K562 (cell line): ENCODE measurements at regions not wholly inside any gene's neighbourhood (a gene's known extent, or its start where the extent isn't known, plus 50 kb on each side); places are given as distances from the start of the nearest gene placed in this dataset.

Source experiments
- ATAC-seq: fragments of 200-7000 bp; cut with Tn5 transposase; 3 replicates; pipeline ENCODE4 v1.9.1; 2020; ENCODE audit warnings: moderate library complexity
- BruUV-seq: library from RNA; stranded (reverse); fragments of 400-500 nt; replicated peaks from 2 replicates; lab custom pipeline; 2021; lab: Mats Ljungman, UMichigan
- CTCF ChIA-PET: fragments of 300-600 bp; formaldehyde crosslinking; extraction: SDS; loops from one replicate; lab custom pipeline; 2021; ENCODE audit warnings: low intra/inter-chr PET ratio; lab: Yijun Ruan, JAX
- POLR2A ChIA-PET: fragments of 300-600, 350-650 bp; sonication (Branson Sonifier 250); formaldehyde crosslinking; extraction: SDS; loops from one replicate; lab custom pipeline; 2021; ENCODE audit warnings: antibody characterized with exemption, inconsistent platforms; lab: Yijun Ruan, JAX
- DNase-seq, 4 experiments: peaks; one replicate each; pipeline versions ENCODE4 v3.0.0 to v3.0.0-alpha.2; 2011 to 2018; ENCODE audit warnings: low spot score in 3 of 4, mixed read lengths in 3 of 4; ENCODE audit errors: extremely low read depth in 1 of 4
- FAIRE-seq: peaks from 2 replicates; lab custom pipeline; 2011; peaks lifted over from hg19 to GRCh38; lab: Jason Lieb, UNC
- H2AFZ ChIP-seq: 2 replicates; pipeline ENCODE4 v1.6.0; 2011; ENCODE audit warnings: low read depth, low read length, control low read depth, inconsistent platforms
- H3K27ac ChIP-seq: fragments of 200-600 bp; 3 replicates; pipeline ENCODE4 v1.8.0; 2011; ENCODE audit warnings: low read depth, mild to moderate bottlenecking, control low read depth, inconsistent platforms, low read length, moderate library complexity, mixed read lengths; ENCODE audit errors: extremely low read depth
- H3K27me3 ChIP-seq, 2 experiments: fragments of 300-600 bp in 1 of 2; 2 replicates in 1 of 2; 3 replicates in 1 of 2; pipeline versions ENCODE4 v1.6.0 to v1.8.0; 2011; ENCODE audit warnings: inconsistent platforms in 2 of 2, low read length in 2 of 2, mild to moderate bottlenecking in 1 of 2, mixed read lengths in 1 of 2, moderate library complexity in 1 of 2; ENCODE audit not compliant: control insufficient read depth in 2 of 2, insufficient read depth in 2 of 2
- H3K36me3 ChIP-seq: fragments of 300-600 bp; 3 replicates; pipeline ENCODE4 v1.8.0; 2011; ENCODE audit warnings: mild to moderate bottlenecking, low read length, inconsistent platforms; ENCODE audit not compliant: control insufficient read depth, insufficient read depth
- H3K4me1 ChIP-seq, 2 experiments: fragments of 200-600 bp in 1 of 2; replicated peaks in 1 of 2; 2 replicates in 1 of 2; 3 replicates in 1 of 2; pipeline versions ENCODE4 v1.5.1 to v1.8.0; 2011; ENCODE audit warnings: inconsistent platforms in 2 of 2, low read length in 2 of 2, mild to moderate bottlenecking in 1 of 2, mixed read lengths in 1 of 2, moderate library complexity in 1 of 2; ENCODE audit not compliant: control insufficient read depth in 2 of 2, insufficient read depth in 2 of 2
- H3K4me2 ChIP-seq: 2 replicates; pipeline ENCODE4 v1.6.1; 2011; ENCODE audit warnings: low read length, control low read depth, inconsistent platforms, mixed read lengths; ENCODE audit not compliant: insufficient read depth
- H3K4me3 ChIP-seq: fragments of 200-600 bp; sonication (generic), shearing (Covaris generic); 2 replicates; pipeline ENCODE4 v1.5.1; 2016; ENCODE audit warnings: control low read depth, inconsistent platforms
- H3K79me2 ChIP-seq: fragments of 200-600 bp; 3 replicates; pipeline ENCODE4 v1.8.0; 2011; ENCODE audit warnings: low read length, inconsistent platforms; ENCODE audit not compliant: control insufficient read depth, insufficient read depth
- H3K9ac ChIP-seq, 2 experiments: 2 replicates each; pipeline versions ENCODE4 v1.6.0 to v1.6.1; 2011; ENCODE audit warnings: low read depth in 2 of 2, low read length in 2 of 2, control low read depth in 1 of 2, inconsistent platforms in 1 of 2, mild to moderate bottlenecking in 1 of 2, mixed read lengths in 1 of 2; ENCODE audit not compliant: insufficient read depth in 1 of 2
- H3K9me1 ChIP-seq: one replicate; pipeline ENCODE4 v1.6.0; 2011; ENCODE audit warnings: inconsistent platforms, mild to moderate bottlenecking, low read length, moderate library complexity; ENCODE audit not compliant: control insufficient read depth, insufficient read depth
- H3K9me3 ChIP-seq: replicated peaks from 2 replicates; pipeline ENCODE4 v1.5.1; 2011; ENCODE audit warnings: low read depth, low read length, inconsistent platforms; ENCODE audit not compliant: control insufficient read depth, insufficient read depth
- H4K20me1 ChIP-seq: replicated peaks from 2 replicates; pipeline ENCODE4 v1.6.1; 2011; ENCODE audit warnings: low read length, inconsistent platforms, mixed read lengths; ENCODE audit not compliant: control insufficient read depth, insufficient read depth
- ARHGAP35 ChIP-seq: fragments of 450-650 bp; IDR thresholded peaks from 2 replicates; pipeline ENCODE4 v1.6.1; 2018; ENCODE audit not compliant: partially characterized antibody
- BCOR ChIP-seq: fragments of 450-650 bp; IDR thresholded peaks from 2 replicates; pipeline ENCODE4 v1.6.1; 2016
- ETV1 ChIP-seq: fragments of 450-650 bp; conservative IDR thresholded peaks from 2 replicates; pipeline ENCODE4 v1.6.1; 2016; ENCODE audit warnings: missing genetic modification characterization, control low read depth, low read depth, missing compliant biosample characterization
- JUN ChIP-seq, 2 experiments: sonication (generic) in 1 of 2; formaldehyde crosslinking in 1 of 2; IDR thresholded peaks; 2 replicates each; pipeline versions ENCODE4 v1.6.1 to v1.8.0; 2012 to 2022; ENCODE audit warnings: borderline replicate concordance in 2 of 2, mild to moderate bottlenecking in 2 of 2, improper control_type of control experiment in 1 of 2, low read depth in 1 of 2, low read length in 1 of 2, missing genetic modification reagents in 1 of 2
- MTA3 ChIP-seq: fragments of 450-650 bp; formaldehyde crosslinking; IDR thresholded peaks from 2 replicates; pipeline ENCODE4 v1.6.1; 2017; ENCODE audit warnings: mild to moderate bottlenecking, borderline replicate concordance
- NFIX ChIP-seq: fragments of 250-450 bp; sonication (Bioruptor Pico); IDR thresholded peaks from 2 replicates; pipeline ENCODE4 v1.4.0; 2020; ENCODE audit warnings: low read depth, mild to moderate bottlenecking, moderate library complexity
- PHF20 ChIP-seq: fragments of 450-650 bp; IDR thresholded peaks from 2 replicates; pipeline ENCODE4 v1.6.1; 2018; ENCODE audit not compliant: partially characterized antibody
- POLR3A ChIP-seq: IDR thresholded peaks from 2 replicates; pipeline ENCODE4 v1.6.1; 2011; ENCODE audit warnings: borderline replicate concordance, mild to moderate bottlenecking, moderate library complexity; ENCODE audit not compliant: insufficient read length, insufficient read depth; ENCODE audit errors: extremely low read depth
- PURB ChIP-seq: sonication (generic); formaldehyde crosslinking; IDR thresholded peaks from 2 replicates; pipeline ENCODE4 v1.9.0; 2021; ENCODE audit warnings: low read depth, mild to moderate bottlenecking, missing genetic modification reagents
- SRF ChIP-seq, 2 experiments: fragments of 250-450, 450-650 bp in 1 of 2; sonication (Bioruptor Pico) in 1 of 2; sonication (generic) in 1 of 2; formaldehyde crosslinking; IDR thresholded peaks; 2 replicates each; pipeline versions ENCODE4 v1.5.0 to v1.5.1; 2020 to 2022; ENCODE audit warnings: mild to moderate bottlenecking in 1 of 2, missing genetic modification reagents in 1 of 2
- ZNF785 ChIP-seq: fragments of 250-450 bp; sonication (Bioruptor Pico); IDR thresholded peaks from 2 replicates; pipeline ENCODE4 v1.4.0; 2020; ENCODE audit warnings: mild to moderate bottlenecking
- WGBS: fragments of 100-300 bp; shearing (Covaris generic); methylation state at CpG from one replicate; pipeline ENCODE4 v1.1.6; 2016; ENCODE audit warnings: low coverage, mixed read lengths; ENCODE audit not compliant: insufficient coverage; ENCODE audit errors: missing lambda C conversion rate; 5-methylcytosine and 5-hydroxymethylcytosine counted together
- in situ Hi-C: fragments of 300-500 bp; cut with MboI; formaldehyde crosslinking; loops from 4 replicates; pipeline ENCODE4 v1.15.0; 2018; ENCODE audit warnings: inconsistent platforms, mixed read lengths
- intact Hi-C: fragments of 100-400 bp; cut with micrococcal nuclease; formaldehyde crosslinking; loops from 2 replicates; pipeline ENCODE4 v1.14.2; 2022
- TF ChIP-seq, protein P1 (sequence below): sonication (generic); formaldehyde crosslinking; IDR thresholded peaks from 2 replicates; pipeline ENCODE4 v1.8.1; 2022; ENCODE audit warnings: missing genetic modification reagents
- TF ChIP-seq, protein P2 (sequence below), 2 experiments: fragments of 450-650 bp; IDR thresholded peaks; 2 replicates each; pipeline ENCODE4 v1.6.1; 2016
- TF ChIP-seq, protein P3 (sequence below): fragments of 250-450 bp; sonication (Bioruptor Pico); IDR thresholded peaks from 2 replicates; pipeline ENCODE4 v1.6.1; 2021; ENCODE audit warnings: mild to moderate bottlenecking
- TF ChIP-seq, protein P4 (sequence below): fragments of 150-350 bp; conservative IDR thresholded peaks from 2 replicates; pipeline ENCODE4 v1.6.1; 2014; ENCODE audit warnings: low read length

DNA sequence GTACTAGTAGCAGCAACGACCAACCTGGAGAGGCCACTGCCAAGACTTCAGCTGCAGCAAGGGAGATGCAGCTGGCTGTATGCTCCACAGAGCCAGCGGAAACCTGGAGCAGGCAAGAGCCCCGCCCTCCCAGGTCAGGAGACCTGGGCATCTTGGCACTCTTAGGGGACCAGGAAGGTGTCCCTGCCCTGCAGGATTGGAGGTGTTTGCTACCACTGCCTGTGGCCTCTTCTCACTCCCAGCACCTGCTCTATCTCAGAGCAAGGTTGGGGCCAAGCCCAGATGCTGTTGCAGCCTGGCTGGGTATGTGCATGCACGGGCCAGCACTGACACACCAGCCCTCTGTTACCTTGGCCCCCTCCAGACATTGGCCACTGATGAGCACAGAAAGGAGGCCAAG is 1512.8 kb downstream of the REEP3 start:
- FAIRE-seq (no peak), DNase-seq (no peak), ATAC-seq (no peak)
- peaks cover 2% of the 10 kb centered on the region; the same call in 1 of the 2 replicates for H3K9me3 ChIP-seq
- ChIA-PET POLR2A (no interaction called here), CTCF (no interaction called here)
- no peak for TF ChIP-seq PURB (CRISPR knock-in tag)
- TF ChIP-seq BCOR, result no peak
- TF ChIP-seq, protein P1, sequence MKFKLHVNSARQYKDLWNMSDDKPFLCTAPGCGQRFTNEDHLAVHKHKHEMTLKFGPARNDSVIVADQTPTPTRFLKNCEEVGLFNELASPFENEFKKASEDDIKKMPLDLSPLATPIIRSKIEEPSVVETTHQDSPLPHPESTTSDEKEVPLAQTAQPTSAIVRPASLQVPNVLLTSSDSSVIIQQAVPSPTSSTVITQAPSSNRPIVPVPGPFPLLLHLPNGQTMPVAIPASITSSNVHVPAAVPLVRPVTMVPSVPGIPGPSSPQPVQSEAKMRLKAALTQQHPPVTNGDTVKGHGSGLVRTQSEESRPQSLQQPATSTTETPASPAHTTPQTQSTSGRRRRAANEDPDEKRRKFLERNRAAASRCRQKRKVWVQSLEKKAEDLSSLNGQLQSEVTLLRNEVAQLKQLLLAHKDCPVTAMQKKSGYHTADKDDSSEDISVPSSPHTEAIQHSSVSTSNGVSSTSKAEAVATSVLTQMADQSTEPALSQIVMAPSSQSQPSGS (CRISPR knock-in tag), result no peak
- TF ChIP-seq, protein P2, sequence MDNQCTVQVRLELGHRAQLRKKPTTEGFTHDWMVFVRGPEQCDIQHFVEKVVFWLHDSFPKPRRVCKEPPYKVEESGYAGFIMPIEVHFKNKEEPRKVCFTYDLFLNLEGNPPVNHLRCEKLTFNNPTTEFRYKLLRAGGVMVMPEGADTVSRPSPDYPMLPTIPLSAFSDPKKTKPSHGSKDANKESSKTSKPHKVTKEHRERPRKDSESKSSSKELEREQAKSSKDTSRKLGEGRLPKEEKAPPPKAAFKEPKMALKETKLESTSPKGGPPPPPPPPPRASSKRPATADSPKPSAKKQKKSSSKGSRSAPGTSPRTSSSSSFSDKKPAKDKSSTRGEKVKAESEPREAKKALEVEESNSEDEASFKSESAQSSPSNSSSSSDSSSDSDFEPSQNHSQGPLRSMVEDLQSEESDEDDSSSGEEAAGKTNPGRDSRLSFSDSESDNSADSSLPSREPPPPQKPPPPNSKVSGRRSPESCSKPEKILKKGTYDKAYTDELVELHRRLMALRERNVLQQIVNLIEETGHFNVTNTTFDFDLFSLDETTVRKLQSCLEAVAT (IDR thresholded peaks at IDR 0.05), result no peak
- TF ChIP-seq, protein P3, sequence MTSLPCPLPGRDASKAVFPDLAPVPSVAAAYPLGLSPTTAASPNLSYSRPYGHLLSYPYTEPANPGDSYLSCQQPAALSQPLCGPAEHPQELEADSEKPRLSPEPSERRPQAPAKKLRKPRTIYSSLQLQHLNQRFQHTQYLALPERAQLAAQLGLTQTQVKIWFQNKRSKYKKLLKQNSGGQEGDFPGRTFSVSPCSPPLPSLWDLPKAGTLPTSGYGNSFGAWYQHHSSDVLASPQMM (CRISPR knock-in tag), result no peak
- TF ChIP-seq NFIX (CRISPR knock-in tag), result no peak
- TF ChIP-seq POLR3A, result no peak
- TF ChIP-seq ZNF785, result no peak
- no peak for TF ChIP-seq SRF (CRISPR knock-in tag; IDR thresholded peaks at IDR 0.05)
- TF ChIP-seq PHF20, result no peak
- TF ChIP-seq, protein P4, sequence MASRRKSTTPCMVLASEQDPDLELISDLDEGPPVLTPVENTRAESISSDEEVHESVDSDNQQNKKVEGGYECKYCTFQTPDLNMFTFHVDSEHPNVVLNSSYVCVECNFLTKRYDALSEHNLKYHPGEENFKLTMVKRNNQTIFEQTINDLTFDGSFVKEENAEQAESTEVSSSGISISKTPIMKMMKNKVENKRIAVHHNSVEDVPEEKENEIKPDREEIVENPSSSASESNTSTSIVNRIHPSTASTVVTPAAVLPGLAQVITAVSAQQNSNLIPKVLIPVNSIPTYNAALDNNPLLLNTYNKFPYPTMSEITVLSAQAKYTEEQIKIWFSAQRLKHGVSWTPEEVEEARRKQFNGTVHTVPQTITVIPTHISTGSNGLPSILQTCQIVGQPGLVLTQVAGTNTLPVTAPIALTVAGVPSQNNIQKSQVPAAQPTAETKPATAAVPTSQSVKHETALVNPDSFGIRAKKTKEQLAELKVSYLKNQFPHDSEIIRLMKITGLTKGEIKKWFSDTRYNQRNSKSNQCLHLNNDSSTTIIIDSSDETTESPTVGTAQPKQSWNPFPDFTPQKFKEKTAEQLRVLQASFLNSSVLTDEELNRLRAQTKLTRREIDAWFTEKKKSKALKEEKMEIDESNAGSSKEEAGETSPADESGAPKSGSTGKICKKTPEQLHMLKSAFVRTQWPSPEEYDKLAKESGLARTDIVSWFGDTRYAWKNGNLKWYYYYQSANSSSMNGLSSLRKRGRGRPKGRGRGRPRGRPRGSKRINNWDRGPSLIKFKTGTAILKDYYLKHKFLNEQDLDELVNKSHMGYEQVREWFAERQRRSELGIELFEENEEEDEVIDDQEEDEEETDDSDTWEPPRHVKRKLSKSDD, result no peak
- TF ChIP-seq MTA3, result no peak
- no peak for TF ChIP-seq JUN (IDR thresholded peaks at IDR 0.05; ENCODE audit: borderline replicate concordance, low read depth, low read length)
- TF ChIP-seq JUN (CRISPR knock-in tag; IDR thresholded peaks at IDR 0.05; ENCODE audit: borderline replicate concordance), result no peak
- TF ChIP-seq ETV1 (tag), result no peak
- TF ChIP-seq ARHGAP35, result no peak
- no peaks in the 10 kb centered on the region for H3K9me1 ChIP-seq
- no peaks in the 10 kb centered on the region for H3K79me2 ChIP-seq
- no peak overlapping the region for H3K4me3 ChIP-seq
- H3K4me2 ChIP-seq, result no peak overlapping the region
- no peaks in the 10 kb centered on the region for H3K4me1 ChIP-seq
- H3K27ac ChIP-seq, result no peak overlapping the region
- no peak overlapping the region for H3K9ac ChIP-seq
- intact Hi-C loops (no loop called here), in situ Hi-C loops (no loop called here)
- no TSS peak for BruUV-seq
- H2AFZ ChIP-seq, result no peak overlapping the region
- no peaks in the 10 kb centered on the region for H3K27me3 ChIP-seq
- H3K36me3 ChIP-seq, result no peaks in the 10 kb centered on the region
- no peaks in the 10 kb centered on the region for H4K20me1 ChIP-seq
- 0% methylated on average over 4 of the region's 4 CpGs for WGBS
